Fibroblast of lung (primary cell): ENCODE measurements at regions not wholly inside any gene's neighbourhood (a gene's known extent, or its start where the extent isn't known, plus 50 kb on each side); places are given as distances from the start of the nearest gene placed in this dataset.
A peak's percentile ranks its signal among the peaks of the same experiment; 100 is the strongest.

Experiments used
- DNase-seq, 2 donors: peaks; one replicate each; pipeline versions ENCODE4 v3.0.0 to v3.0.0-alpha.2; 2010; ENCODE audit warnings: low read depth in 2 of 2
- H2AFZ ChIP-seq: 2 replicates; pipeline ENCODE4 v1.5.1; 2012; ENCODE audit warnings: low read length, control low read depth, inconsistent platforms
- H3K27ac ChIP-seq: 2 replicates; pipeline ENCODE4 v1.5.1; 2011; ENCODE audit warnings: low read length, control low read depth; ENCODE audit not compliant: insufficient read depth
- H3K27me3 ChIP-seq: 2 replicates; pipeline ENCODE4 v1.5.1; 2011; ENCODE audit warnings: mild to moderate bottlenecking, low read length; ENCODE audit not compliant: control insufficient read depth, insufficient read depth
- H3K36me3 ChIP-seq: 2 replicates; pipeline ENCODE4 v1.5.1; 2011; ENCODE audit warnings: low read length; ENCODE audit not compliant: control insufficient read depth, insufficient read depth
- H3K4me1 ChIP-seq: 2 replicates; pipeline ENCODE4 v1.5.1; 2011; ENCODE audit warnings: low read length; ENCODE audit not compliant: control insufficient read depth, insufficient read depth; ENCODE audit errors: extremely low read depth
- H3K4me2 ChIP-seq: 2 replicates; pipeline ENCODE4 v1.5.1; 2011; ENCODE audit warnings: low read length, control low read depth; ENCODE audit not compliant: insufficient read depth; ENCODE audit errors: extremely low read depth
- H3K4me3 ChIP-seq, 4 experiments: fragments of 200-600 bp in 1 of 4; sonication (generic) in 1 of 4; replicated peaks in 1 of 4; 2 replicates each; pipeline ENCODE4 v1.5.1; 2011 to 2016; ENCODE audit warnings: low read length in 4 of 4, low read depth in 3 of 4, mild to moderate bottlenecking in 3 of 4, control low read depth in 2 of 4, inconsistent platforms in 1 of 4, mixed read lengths in 1 of 4; ENCODE audit not compliant: insufficient read depth in 1 of 4; ENCODE audit errors: control extremely low read depth in 1 of 4
- H3K79me2 ChIP-seq: 2 replicates; pipeline ENCODE4 v1.5.1; 2012; ENCODE audit warnings: mild to moderate bottlenecking, low read length, inconsistent platforms; ENCODE audit not compliant: control insufficient read depth, insufficient read depth
- H3K9ac ChIP-seq: 2 replicates; pipeline ENCODE4 v1.5.1; 2011; ENCODE audit warnings: mild to moderate bottlenecking, low read length, control low read depth; ENCODE audit not compliant: insufficient read depth
- H3K9me3 ChIP-seq: 2 replicates; pipeline ENCODE4 v1.5.1; 2012; ENCODE audit warnings: low read depth, low read length; ENCODE audit not compliant: control insufficient read depth, insufficient read depth
- H4K20me1 ChIP-seq: 2 replicates; pipeline ENCODE4 v1.5.1; 2011; ENCODE audit warnings: low read length; ENCODE audit not compliant: control insufficient read depth, insufficient read depth; ENCODE audit errors: extremely low read depth
- CTCF ChIP-seq, 2 donors: IDR thresholded peaks in 1 of 2; conservative IDR thresholded peaks in 1 of 2; 1 replicate in 1 of 2; 2 replicates in 1 of 2; pipeline ENCODE4 v1.5.1; 2011 to 2012; ENCODE audit warnings: low read length in 2 of 2, control low read depth in 1 of 2, inconsistent platforms in 1 of 2, low read depth in 1 of 2, mild to moderate bottlenecking in 1 of 2
- EZH2 ChIP-seq: IDR thresholded peaks from 2 replicates; pipeline ENCODE4 v1.5.1; 2012; ENCODE audit warnings: low read length, control low read depth, mild to moderate bottlenecking; ENCODE audit errors: missing control alignments

- Histone ChIP-seq H3K27ac (no peak overlapping the region), H3K4me3 (no peak overlapping the region), H3K4me1 (no peaks in the 10 kb centered on the region), H4K20me1 (no peaks in the 10 kb centered on the region), H2AFZ (no peak overlapping the region), H3K36me3 (no peaks in the 10 kb centered on the region), H3K4me2 (no peak overlapping the region), H3K9me3 (no peaks in the 10 kb centered on the region), H3K27me3 (no peaks in the 10 kb centered on the region), H3K79me2 (no peaks in the 10 kb centered on the region), H3K9ac (no peak overlapping the region)
- TF ChIP-seq CTCF (conservative IDR thresholded peaks at IDR 0.05 in 1 of 2, IDR thresholded peaks at IDR 0.05 in 1 of 2; ENCODE audit: low read depth in 1 of 2, low read length in 2 of 2) (no peak), EZH2 (no peak)
- DNase-seq: peak; percentile 66 to 92
These were observed 885.8 kb downstream of the KCNJ2 start for GRCh38 chr17:71055128-71055527.

- TF ChIP-seq CTCF (conservative IDR thresholded peaks at IDR 0.05 in 1 of 2, IDR thresholded peaks at IDR 0.05 in 1 of 2; ENCODE audit: low read depth in 1 of 2, low read length in 2 of 2) (no peak), EZH2 (no peak)
- H3K4me3 ChIP-seq: no peak overlapping the region
- no peaks in the 10 kb centered on the region for H4K20me1 ChIP-seq
- H3K36me3 ChIP-seq: no peaks in the 10 kb centered on the region
- H2AFZ ChIP-seq: no peak overlapping the region
- no peaks in the 10 kb centered on the region for H3K79me2 ChIP-seq
- DNase-seq: peak in 1 of 2 donors; percentile 79
- H3K4me1 ChIP-seq: no peaks in the 10 kb centered on the region
- H3K27ac ChIP-seq: no peak overlapping the region
- H3K27me3 ChIP-seq: no peaks in the 10 kb centered on the region
- H3K9ac ChIP-seq: no peak overlapping the region
- no peak overlapping the region for H3K4me2 ChIP-seq
- H3K9me3 ChIP-seq: no peaks in the 10 kb centered on the region
These were observed 888.1 kb downstream of the KCNJ2 start for GRCh38 chr17:71057448-71057847.

- TF ChIP-seq CTCF (conservative IDR thresholded peaks at IDR 0.05 in 1 of 2, IDR thresholded peaks at IDR 0.05 in 1 of 2; ENCODE audit: low read depth in 1 of 2, low read length in 2 of 2): no peak
- TF ChIP-seq EZH2: no peak
- no peak overlapping the region for H3K4me2 ChIP-seq
- no peak overlapping the region for H2AFZ ChIP-seq
These were observed 888.6 kb downstream of the KCNJ2 start for GRCh38 chr17:71057938-71058337.

More at GRCh38 chr17:71057938-71058337, 888.6 kb downstream of the KCNJ2 start:
- Histone ChIP-seq H3K79me2 (no peaks in the 10 kb centered on the region), H3K27ac (no peak overlapping the region), H4K20me1 (no peaks in the 10 kb centered on the region), H3K4me3 (no peak overlapping the region), H3K9me3 (no peaks in the 10 kb centered on the region), H3K36me3 (no peaks in the 10 kb centered on the region), H3K27me3 (no peaks in the 10 kb centered on the region), H3K4me1 (no peaks in the 10 kb centered on the region), H3K9ac (no peak overlapping the region)
- DNase-seq: no peak
